ENCODE measurements at regions not wholly inside any gene's neighbourhood (a gene's known extent, or its start where the extent isn't known, plus 50 kb on each side); places are given as distances from the start of the nearest gene placed in this dataset.

DNA sequence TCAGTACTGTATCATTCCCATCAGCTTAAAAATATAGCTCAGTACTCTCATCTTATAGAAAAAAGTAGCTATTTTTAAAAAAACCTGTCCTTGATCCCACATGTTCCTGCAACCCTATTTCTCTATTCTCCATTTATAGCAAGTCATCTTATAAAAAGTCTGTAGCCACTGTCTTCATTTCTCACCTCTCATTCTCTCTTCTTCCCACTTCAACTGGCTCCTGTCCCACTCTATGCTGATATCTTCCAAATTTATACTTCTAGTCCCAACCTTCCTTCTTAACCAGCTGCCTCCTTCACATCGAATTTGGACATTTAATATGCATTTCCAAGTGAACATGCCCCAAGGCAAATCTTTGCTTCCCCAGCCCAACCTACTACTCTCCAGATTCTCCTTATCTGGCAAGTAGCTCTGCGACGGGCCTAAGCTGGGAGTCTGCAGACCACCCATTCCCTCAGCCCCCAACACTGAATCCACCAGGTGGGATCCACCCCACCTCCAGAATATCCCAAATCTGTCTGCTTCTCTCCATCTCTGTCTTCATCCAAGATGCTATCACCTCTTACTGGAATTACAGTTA is 52.0 kb upstream of the TANC2 start:
- in situ Hi-C loops (cut with HindIII; ENCODE audit: low pct_ligation_motif_present, low pct_unique_long_range_greater_than_20kb, low sequenced_read_pairs) = no loop called here
- no peak for DNase-seq

DNA sequence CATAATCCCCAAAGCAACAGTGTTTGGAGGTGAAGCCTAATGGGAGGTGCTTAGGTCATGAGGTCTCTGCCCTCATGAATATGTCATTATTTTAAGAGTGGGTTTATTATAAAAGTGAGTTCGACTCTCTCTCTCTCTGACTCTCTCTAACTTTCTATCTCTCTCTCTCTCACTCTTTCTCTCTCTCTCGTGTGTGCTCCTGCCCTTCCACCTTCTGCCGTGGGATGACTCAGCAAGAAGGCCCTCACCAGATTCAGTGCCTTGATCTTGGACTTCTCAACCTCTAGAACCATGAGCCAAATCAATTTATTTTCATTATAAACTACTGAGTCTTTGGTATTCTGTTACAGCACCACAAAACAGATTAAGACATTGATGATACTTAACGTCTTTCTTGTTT is 53.7 kb upstream of the TANC2 start:
- in situ Hi-C loops (cut with HindIII; ENCODE audit: low pct_ligation_motif_present, low pct_unique_long_range_greater_than_20kb, low sequenced_read_pairs) = no loop called here
- DNase-seq = no peak

DNA sequence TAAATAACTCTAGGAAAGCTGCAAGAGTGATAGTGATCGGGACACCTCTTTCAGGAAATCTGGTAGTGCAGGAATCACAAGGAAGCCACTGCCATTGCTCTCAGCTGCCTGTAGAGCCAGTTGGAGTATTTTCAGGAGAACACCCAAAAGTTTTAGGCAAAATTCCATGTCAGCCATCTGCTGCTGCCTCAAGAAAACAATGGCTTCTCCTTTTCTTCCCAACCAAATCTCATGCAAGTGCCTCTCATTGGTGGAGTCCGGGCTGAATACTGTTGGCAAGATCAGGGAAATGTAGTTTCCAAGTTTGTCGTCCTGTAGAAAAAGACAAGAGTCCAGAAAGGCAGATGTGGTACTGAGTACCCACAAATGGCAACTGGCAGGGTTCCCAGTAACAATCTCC is 54.9 kb upstream of the TANC2 start:
- DNase-seq = no peak
- in situ Hi-C loops (cut with HindIII; ENCODE audit: low pct_ligation_motif_present, low pct_unique_long_range_greater_than_20kb, low sequenced_read_pairs) = no loop called here

DNA sequence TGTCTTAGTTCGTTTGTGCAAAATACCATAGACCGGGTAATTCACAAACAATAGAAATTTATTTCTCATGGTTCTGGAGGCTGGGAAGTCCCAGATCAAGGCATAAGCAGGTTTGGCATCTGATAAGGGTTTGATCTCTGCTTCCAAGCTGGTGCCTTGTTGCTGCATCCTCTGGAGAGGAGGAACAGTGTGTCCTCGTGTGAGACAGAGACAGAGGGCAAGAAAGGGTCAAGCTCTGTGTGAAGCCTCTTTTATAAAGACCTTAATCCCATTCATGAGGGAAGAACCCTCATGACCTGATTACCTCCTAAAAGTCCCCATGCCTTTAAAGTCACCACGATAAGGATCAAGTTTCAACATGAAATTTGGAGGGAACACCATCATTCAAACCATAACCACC is 55.8 kb upstream of the TANC2 start:
- in situ Hi-C loops (cut with HindIII; ENCODE audit: low pct_ligation_motif_present, low pct_unique_long_range_greater_than_20kb, low sequenced_read_pairs) = no loop called here
- DNase-seq = no peak

DNA sequence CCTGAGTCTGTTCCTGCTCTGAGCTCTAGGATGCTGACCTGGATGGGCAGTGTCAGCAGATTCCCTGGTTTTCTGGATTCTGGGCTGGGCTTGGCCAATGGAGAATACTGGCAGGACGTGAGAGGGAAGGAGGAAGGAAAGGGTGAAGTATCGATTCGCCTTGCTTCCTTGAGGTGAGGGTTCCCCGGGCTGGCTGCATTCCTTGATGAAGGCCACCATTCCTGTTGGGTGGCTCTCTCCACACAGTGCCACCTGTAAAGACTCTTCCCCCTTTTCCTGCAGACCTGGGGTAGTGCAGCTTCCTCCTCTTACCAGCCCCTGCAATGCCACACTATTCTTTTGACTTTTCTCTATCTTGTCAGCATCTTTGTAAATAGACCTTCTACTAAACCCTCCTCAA is 58.1 kb upstream of the TANC2 start:
- DNase-seq = no peak
- in situ Hi-C loops (cut with HindIII; ENCODE audit: low pct_ligation_motif_present, low pct_unique_long_range_greater_than_20kb, low sequenced_read_pairs) = no loop called here

DNA sequence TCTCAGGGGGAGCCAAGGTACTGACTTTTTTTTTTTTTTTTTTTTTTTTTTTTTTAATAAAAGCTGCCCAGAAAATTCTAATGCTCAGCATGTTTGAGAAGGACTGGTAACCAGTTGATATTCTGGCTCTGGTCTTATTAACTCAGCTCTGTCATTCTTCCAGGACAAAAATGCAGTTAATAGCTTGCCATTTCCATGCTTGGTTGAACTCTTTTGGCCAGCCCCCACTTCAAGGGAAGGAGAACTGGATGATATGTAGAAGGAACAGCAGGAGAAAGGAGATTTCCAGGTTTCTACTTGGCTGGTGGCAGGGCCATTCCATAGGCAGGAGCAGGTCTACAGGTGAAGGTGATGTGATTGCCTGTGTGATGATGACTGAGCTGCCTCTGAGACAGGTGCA is 59.2 kb upstream of the TANC2 start:
- DNase-seq = no peak
- in situ Hi-C loops (cut with HindIII; ENCODE audit: low pct_ligation_motif_present, low pct_unique_long_range_greater_than_20kb, low sequenced_read_pairs) = no loop called here

DNA sequence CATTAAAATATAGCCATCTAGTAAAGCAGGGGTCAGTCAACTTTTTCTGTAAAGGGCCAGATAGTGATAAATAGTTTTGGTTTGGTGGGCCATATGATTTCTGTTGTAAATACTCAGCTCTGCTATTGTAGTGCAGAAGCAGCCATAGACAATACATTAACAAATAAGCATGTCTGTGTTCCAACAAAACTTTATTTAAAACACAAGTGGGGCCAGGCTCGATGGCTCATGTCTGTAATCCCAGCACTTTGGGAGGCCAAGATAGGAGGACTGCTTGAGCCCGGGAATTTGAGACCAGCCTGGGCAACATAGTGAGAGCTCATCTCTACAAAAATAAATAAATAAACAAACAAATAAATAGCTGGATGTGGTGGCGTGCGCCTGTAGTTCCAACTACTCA is 60.8 kb upstream of the TANC2 start:
- in situ Hi-C loops (cut with HindIII; ENCODE audit: low pct_ligation_motif_present, low pct_unique_long_range_greater_than_20kb, low sequenced_read_pairs) = no loop called here
- DNase-seq = no peak

DNA sequence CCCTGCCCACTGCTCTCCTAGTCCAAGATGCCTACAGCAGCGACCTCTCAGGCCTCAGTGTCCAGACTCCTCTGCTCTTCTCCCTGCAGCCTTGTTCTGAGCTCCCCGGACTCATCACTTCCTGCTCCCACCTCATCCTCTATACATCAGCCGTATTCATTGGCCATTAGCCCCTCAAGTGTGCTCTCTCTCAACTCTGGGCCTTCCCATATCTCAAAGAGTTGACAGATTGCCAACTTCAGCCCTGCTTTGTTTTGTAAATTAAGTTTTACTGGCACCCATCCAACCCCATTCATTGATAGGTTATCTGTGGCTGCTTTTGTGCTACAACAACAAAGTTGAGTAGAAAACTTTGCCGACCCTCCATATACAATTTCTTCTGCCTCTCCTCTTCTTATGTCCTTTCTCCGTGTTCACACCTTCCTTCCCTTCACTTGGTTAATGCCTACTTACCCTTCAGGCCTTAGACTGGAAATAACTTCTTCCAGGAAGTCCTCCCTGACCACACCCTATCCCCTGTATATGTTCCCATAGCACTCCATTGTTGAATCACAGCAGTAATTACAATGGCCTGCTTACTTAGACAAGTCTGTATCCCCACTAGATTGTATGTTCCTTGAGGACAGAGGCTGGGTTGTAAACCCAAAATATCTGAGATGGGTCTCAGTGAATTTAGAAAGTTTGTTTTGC is 63.4 kb upstream of the TANC2 start:
- no peak for DNase-seq
- in situ Hi-C loops (cut with HindIII; ENCODE audit: low pct_ligation_motif_present, low pct_unique_long_range_greater_than_20kb, low sequenced_read_pairs) = no loop called here

DNA sequence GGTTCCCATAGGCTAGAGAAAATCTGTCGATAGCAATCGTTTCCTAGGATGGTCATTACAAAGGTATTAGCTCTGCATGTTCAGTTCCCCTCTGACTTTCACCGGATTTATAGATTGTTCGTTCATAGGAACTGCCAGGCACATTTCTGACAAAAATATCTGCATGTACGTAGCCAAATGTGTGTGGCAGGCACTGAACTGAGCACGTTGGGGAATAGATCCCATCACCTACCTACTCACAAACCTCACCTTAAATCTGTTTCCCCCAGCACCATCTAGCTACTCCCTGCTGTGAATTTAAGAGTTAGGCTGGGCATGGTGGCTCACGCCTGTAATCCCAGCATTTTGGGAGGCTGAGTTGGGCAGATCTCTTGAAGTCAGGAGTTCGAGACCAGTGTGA is 64.5 kb upstream of the TANC2 start:
- no peak for DNase-seq
- in situ Hi-C loops (cut with HindIII; ENCODE audit: low pct_ligation_motif_present, low pct_unique_long_range_greater_than_20kb, low sequenced_read_pairs) = no loop called here

DNA sequence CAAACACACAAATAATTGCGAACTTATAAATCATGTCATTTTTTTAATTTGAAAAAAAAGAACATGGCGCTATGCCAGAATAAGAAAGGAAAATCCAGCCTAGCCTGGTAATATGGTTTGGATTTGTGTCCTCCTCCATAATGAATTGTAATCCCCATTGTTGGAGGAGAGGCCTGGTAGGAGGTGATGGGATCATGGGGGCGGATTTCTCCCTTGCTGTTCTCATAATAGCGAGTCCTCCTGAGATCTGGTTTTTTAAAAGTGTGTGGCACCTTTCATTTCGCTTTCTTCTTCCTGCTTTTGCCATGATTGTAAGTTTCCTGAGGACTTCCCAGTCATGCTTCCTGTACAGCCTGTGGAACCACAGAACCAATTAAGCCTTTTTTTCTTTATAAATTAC is 65.9 kb upstream of the TANC2 start:
- no peak for DNase-seq

DNA sequence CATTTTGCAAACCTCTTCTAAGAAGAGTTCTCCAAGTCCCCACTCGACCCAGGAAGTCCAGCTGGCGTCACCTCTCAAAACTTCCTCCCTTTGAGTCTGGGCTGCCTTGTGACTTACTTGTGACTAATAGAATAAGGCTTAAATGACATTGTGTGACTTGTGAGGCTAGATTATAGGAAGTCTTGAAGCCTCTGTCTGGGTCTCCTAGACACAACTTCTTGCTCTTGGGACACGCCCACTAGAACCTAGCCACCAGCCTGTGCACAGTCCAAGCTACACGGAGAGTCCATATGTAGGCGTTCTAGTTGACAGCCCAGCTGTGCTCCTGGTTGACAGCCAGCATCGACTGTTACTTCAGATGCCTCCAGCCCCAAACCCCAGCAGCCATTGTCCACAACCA is 66.7 kb upstream of the TANC2 start:
- DNase-seq = no peak
- in situ Hi-C loops (cut with HindIII; ENCODE audit: low pct_ligation_motif_present, low pct_unique_long_range_greater_than_20kb, low sequenced_read_pairs) = no loop called here

More for the DNA sequence above, 65.9 kb upstream of the TANC2 start:
- in situ Hi-C loops (cut with HindIII; ENCODE audit: low pct_ligation_motif_present, low pct_unique_long_range_greater_than_20kb, low sequenced_read_pairs) = no loop called here

DNA sequence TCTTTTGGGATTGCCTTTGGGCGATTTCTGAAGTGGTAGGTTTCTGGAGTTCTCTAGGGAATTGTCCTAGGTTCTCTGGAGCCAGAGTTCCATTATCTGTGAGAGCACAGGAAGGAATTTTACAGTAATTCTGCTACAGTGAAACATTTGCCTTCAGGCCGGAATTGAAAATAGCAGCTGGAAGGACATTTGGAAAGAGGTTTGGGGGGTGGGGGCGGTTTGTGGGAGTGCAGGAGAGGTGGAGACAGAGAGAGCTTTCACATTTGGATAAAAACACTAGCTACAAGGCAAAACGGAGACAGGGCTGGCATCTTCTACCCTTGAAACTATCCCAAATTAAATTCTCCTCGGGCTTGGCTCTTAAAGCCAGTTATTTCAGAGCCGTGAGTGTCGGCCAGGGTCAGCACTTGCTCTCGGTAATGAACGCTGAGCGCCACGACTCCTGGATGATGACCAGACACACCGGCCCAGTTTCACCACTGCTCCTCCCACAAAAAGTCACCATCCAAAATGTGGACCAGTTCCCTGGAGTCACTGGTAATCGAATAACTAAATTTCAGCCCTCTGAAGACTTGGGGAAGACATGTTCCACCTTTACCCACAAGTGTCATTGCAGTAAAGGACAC is 67.7 kb upstream of the TANC2 start:
- DNase-seq = no peak
- in situ Hi-C loops (cut with HindIII; ENCODE audit: low pct_ligation_motif_present, low pct_unique_long_range_greater_than_20kb, low sequenced_read_pairs) = no loop called here

DNA sequence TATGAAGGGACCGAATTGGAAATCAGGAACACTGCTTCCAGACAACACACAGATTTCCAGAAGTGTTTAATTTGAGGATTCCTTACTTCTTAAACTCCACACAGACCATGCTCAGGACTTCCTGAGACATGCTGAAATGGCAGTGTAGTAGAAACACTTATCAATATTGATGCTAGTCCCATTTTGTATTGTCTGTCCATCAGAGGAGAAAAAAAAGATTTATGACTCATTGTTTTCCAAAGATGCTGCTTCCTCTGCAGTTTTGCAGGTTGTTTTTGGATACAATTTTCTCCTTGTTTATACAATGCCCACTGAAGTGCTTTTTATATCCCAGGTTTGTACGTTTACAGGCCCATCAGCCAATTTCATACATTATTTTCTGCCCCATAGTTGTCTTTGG is 68.3 kb upstream of the TANC2 start:
- in situ Hi-C loops (cut with HindIII; ENCODE audit: low pct_ligation_motif_present, low pct_unique_long_range_greater_than_20kb, low sequenced_read_pairs) = no loop called here
- no peak for DNase-seq

DNA sequence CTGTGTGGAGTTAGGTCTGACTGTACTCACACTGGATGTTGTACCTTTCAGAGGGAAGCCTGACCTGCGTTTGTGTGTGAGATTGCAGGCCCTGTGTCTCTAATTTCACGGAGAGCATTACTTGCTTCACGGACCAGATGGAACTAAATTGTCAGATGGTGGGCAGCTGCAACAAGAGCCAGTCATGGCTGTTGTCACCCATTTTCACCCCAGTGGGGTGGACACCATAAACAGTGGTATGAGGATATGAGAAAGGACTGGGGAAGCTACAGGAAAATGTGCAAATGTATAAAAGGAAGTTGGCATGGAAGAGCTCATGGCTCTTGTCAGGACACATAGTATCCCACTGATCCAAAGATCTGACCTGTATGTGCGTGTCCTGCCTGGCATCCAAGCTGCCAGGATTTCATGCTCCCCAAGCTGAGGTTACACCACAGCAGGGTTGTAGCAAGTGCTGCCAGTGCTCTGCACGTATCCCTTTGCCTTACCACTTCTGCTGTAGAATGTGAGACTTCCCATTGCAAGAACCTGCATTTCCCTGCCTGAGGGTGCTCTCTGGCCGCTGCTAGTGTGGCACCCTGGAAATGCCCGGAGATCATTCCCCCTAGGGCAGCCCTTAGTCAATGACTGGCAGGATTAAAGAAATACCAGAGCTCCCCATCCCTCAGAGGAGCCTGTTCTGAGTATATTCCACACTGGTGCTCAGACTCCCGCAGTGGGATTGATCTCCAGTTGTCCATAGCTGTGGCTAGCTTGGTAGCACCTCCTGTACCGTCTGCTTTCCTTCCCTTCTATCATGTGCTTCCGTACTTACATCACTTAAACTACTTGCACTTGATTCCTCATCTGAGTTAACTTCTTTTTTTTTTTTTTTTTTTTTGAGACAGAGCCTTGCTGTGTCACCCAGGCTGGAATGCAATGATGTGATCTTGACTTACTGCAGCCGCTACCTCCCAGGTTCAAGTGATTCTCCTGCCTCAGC is 70.4 kb upstream of the TANC2 start:
- in situ Hi-C loops (cut with HindIII; ENCODE audit: low pct_ligation_motif_present, low pct_unique_long_range_greater_than_20kb, low sequenced_read_pairs) = no loop called here
- peak; percentile 27 for DNase-seq

DNA sequence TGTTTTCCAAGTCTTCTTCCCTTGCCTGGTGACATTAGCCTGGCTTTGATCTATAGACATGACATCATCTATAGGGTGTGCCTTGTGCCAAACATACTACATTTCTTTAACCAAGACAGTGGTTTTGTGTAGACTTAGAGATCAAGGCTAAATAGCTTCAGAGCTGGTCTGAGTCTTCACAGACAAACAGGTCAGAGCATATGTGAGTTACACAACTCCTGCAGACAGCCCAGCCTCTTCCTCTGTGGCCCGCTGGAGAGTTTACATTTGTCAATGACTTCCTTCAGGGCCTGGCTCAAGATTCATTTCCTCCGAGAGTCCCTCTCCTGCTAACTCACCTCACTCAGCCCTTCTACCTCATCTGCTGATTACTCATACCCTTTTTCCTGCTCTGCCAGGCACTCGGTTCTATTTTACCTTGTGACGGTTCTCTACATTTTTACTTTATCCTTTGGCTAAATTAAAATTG is 73.1 kb upstream of the TANC2 start:
- peak; percentile 29 for DNase-seq
- in situ Hi-C loops (cut with HindIII; ENCODE audit: low pct_ligation_motif_present, low pct_unique_long_range_greater_than_20kb, low sequenced_read_pairs) = no loop called here

DNA sequence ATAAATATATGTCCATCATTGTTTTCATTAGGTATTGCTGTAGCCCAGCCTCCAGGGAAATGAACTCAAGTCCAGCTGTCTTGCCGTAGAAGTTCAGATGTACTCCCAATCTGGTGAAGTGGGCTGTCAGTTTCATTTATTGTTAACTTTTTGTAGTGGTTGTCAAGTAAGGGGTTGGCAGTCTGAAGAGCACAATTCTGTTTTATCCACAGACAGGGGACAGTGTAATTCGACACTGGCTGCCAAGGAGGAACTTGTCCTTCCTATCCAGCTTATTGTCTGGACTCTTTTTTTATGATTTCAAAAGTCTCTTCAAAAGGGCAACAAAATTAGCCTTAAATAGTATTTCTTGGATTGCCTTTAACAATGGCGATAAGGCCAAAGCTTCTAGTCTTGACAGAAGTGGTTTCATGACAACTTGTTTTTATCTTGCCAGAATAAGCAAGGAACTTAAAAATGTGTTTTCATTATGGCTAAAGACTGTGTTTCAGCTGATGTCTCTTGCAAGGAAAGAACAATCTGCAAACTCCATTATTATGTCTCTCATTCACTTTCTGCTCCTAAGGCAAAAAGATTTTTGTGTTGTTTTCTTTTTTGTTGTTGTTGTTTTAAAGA is 73.9 kb upstream of the TANC2 start:
- in situ Hi-C loops (cut with HindIII; ENCODE audit: low pct_ligation_motif_present, low pct_unique_long_range_greater_than_20kb, low sequenced_read_pairs) = no loop called here
- DNase-seq = no peak

DNA sequence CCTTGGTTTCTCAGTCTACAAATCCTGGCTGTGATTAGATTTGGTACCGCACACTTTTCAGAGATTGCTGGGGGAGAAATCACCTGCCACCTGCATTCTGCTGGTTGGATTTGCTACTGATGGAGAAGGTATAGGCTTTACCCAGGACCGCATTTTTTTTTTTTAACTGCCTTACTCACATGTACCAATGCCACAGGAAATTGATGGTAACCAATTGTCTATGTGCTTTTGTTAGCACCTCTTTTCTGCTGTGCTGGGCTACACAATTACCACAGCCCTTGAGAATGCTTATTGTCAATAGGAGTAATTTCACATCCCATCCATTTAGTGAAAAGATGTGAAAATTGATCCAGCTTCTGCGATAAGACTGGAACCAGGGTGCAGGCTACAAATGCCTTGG is 74.4 kb upstream of the TANC2 start:
- no peak for DNase-seq
- in situ Hi-C loops (cut with HindIII; ENCODE audit: low pct_ligation_motif_present, low pct_unique_long_range_greater_than_20kb, low sequenced_read_pairs) = no loop called here

DNA sequence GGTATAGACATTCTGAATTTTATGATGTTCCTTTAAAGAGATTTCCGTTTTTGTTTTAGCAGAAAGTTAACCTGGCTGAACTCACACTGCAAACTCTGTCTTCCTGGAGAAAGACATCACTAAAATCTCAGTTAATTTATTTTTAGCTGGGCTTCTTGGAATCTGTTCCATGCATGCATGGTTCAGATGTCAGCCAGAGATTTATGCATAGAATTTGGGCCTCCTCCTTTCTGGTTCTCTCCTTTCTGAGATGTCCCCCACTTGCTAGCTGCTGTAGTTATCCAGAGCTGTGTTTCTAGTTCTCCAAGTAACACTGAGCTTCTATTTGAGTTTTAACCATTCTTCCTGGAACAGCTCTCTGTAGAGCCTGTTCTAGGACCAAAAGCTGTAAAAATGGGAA is 77.3 kb upstream of the TANC2 start:
- in situ Hi-C loops (cut with HindIII; ENCODE audit: low pct_ligation_motif_present, low pct_unique_long_range_greater_than_20kb, low sequenced_read_pairs) = no loop called here
- no peak for DNase-seq

DNA sequence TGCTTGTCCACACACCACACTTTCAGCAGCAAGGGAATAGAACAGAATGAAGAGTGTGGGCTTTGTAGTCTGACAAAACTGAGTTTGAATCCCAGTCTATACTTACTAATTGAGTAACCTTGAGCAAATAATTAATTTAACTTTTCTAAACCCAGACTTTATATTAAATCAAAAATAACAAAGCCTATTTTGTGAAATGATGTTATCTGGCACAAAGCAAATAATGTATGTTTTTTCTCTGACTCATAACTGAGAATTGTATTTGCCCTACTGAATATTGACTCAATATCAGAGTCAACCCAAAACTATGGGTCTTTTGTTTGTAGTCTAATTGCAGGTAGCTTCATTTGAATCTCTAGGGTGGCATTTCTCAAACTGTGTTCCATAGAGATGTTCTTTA is 77.9 kb upstream of the TANC2 start:
- DNase-seq = no peak
- in situ Hi-C loops (cut with HindIII; ENCODE audit: low pct_ligation_motif_present, low pct_unique_long_range_greater_than_20kb, low sequenced_read_pairs) = no loop called here

All from ACHN (cell line).